IMR-90 (cell line): ENCODE measurements at regions not wholly inside any gene's neighbourhood (a gene's known extent, or its start where the extent isn't known, plus 50 kb on each side); places are given as distances from the start of the nearest gene placed in this dataset.

Experiments
- ATAC-seq: fragments of 200-7000 bp; cut with Tn5 transposase; 2 replicates; pipeline ENCODE4 v1.9.1; 2020; ENCODE audit warnings: low read depth, mild to moderate bottlenecking, moderate library complexity
- BruUV-seq: library from RNA; stranded (reverse); fragments of 400-500 nt; replicated peaks from 2 replicates; lab custom pipeline; 2021; lab: Mats Ljungman, UMichigan
- CTCF ChIA-PET: fragments of 300-600 bp; formaldehyde crosslinking; extraction: SDS; loops from one replicate; lab custom pipeline; 2021; ENCODE audit warnings: antibody characterized with exemption; lab: Yijun Ruan, JAX
- POLR2A ChIA-PET: fragments of 300-600 bp; sonication (Branson Sonifier 250); formaldehyde crosslinking; loops from one replicate; lab custom pipeline; 2022; ENCODE audit warnings: antibody characterized with exemption; ENCODE audit not compliant: unreplicated experiment; lab: Charles Lee
- DNase-seq: peaks from one replicate; pipeline ENCODE4 v3.0.0; 2013
- H2AFZ ChIP-seq: replicated peaks from 2 replicates; pipeline ENCODE3; 2013; ENCODE audit warnings: low read length, mild to moderate bottlenecking; ENCODE audit not compliant: poor library complexity
- H2AK5ac ChIP-seq: 2 replicates; pipeline ENCODE4 v1.6.1; 2013; ENCODE audit warnings: low read depth, low read length, inconsistent platforms
- H2AK9ac ChIP-seq: replicated peaks from 2 replicates; pipeline ENCODE3; 2013; ENCODE audit warnings: mild to moderate bottlenecking, low read depth, low read length, moderate library complexity; ENCODE audit not compliant: poor library complexity
- H2BK120ac ChIP-seq: 2 replicates; pipeline ENCODE4 v1.6.1; 2013; ENCODE audit warnings: low read depth, low read length, inconsistent platforms
- H2BK15ac ChIP-seq: 3 replicates; pipeline ENCODE4 v1.6.1; 2013; ENCODE audit warnings: low read depth, low read length, inconsistent platforms
- H2BK20ac ChIP-seq: 2 replicates; pipeline ENCODE4 v1.6.1; 2013; ENCODE audit warnings: low read depth, mild to moderate bottlenecking, inconsistent platforms, low read length, moderate library complexity
- H2BK5ac ChIP-seq: 2 replicates; pipeline ENCODE4 v1.6.1; 2013; ENCODE audit warnings: mild to moderate bottlenecking, low read depth, low read length, inconsistent platforms; ENCODE audit not compliant: poor library complexity, severe bottlenecking
- H3K14ac ChIP-seq: replicated peaks from 2 replicates; pipeline ENCODE4 v1.6.1; 2013; ENCODE audit warnings: low read depth, low read length, inconsistent platforms
- H3K18ac ChIP-seq: 2 replicates; pipeline ENCODE4 v1.6.1; 2013; ENCODE audit warnings: low read depth, low read length, control low read depth
- H3K23ac ChIP-seq: 2 replicates; pipeline ENCODE4 v1.6.1; 2013; ENCODE audit warnings: low read depth, low read length, inconsistent platforms
- H3K27ac ChIP-seq: 2 replicates; pipeline ENCODE4 v1.5.1; 2013; ENCODE audit warnings: mild to moderate bottlenecking, control low read depth, low read length; ENCODE audit not compliant: insufficient read depth
- H3K27me3 ChIP-seq: 2 replicates; pipeline ENCODE4 v1.6.1; 2013; ENCODE audit warnings: low read length; ENCODE audit not compliant: control insufficient read depth, insufficient read depth
- H3K36me3 ChIP-seq: 2 replicates; pipeline ENCODE4 v1.6.1; 2013; ENCODE audit warnings: low read length, mixed read lengths; ENCODE audit not compliant: control insufficient read depth, insufficient read depth
- H3K4ac ChIP-seq: 2 replicates; pipeline ENCODE4 v1.6.1; 2013; ENCODE audit warnings: low read depth, low read length, inconsistent platforms
- H3K4me1 ChIP-seq: 2 replicates; pipeline ENCODE4 v1.6.1; 2013; ENCODE audit warnings: low read length, mixed read lengths; ENCODE audit not compliant: control insufficient read depth, insufficient read depth
- H3K4me2 ChIP-seq: 2 replicates; pipeline ENCODE4 v1.6.1; 2013; ENCODE audit warnings: low read depth, mild to moderate bottlenecking, control low read depth, low read length, moderate library complexity
- H3K4me3 ChIP-seq: 2 replicates; pipeline ENCODE4 v1.5.1; 2013; ENCODE audit warnings: low read depth, mild to moderate bottlenecking, control low read depth, low read length, moderate library complexity; ENCODE audit not compliant: insufficient read depth
- H3K56ac ChIP-seq: 2 replicates; pipeline ENCODE4 v1.6.1; 2013; ENCODE audit warnings: low read length, inconsistent platforms; ENCODE audit not compliant: insufficient read depth; ENCODE audit errors: extremely low read depth
- H3K79me1 ChIP-seq, 2 experiments: 2 replicates each; pipeline ENCODE4 v1.6.1; 2013; ENCODE audit warnings: low read length in 2 of 2, inconsistent platforms in 1 of 2, low read depth in 1 of 2
- H3K9ac ChIP-seq: 2 replicates; pipeline ENCODE4 v1.6.1; 2013; ENCODE audit warnings: low read depth, low read length, control low read depth
- H3K9me1 ChIP-seq: 2 replicates; pipeline ENCODE4 v1.6.1; 2013; ENCODE audit warnings: low read length, inconsistent platforms; ENCODE audit not compliant: insufficient read depth
- H3K9me3 ChIP-seq: 2 replicates; pipeline ENCODE4 v1.6.1; 2013; ENCODE audit warnings: low read length; ENCODE audit not compliant: control insufficient read depth, insufficient read depth
- H4K20me1 ChIP-seq: 2 replicates; pipeline ENCODE4 v1.6.1; 2013; ENCODE audit warnings: low read length, inconsistent platforms; ENCODE audit not compliant: insufficient read depth
- H4K5ac ChIP-seq: 2 replicates; pipeline ENCODE4 v1.6.1; 2013; ENCODE audit warnings: mild to moderate bottlenecking, low read depth, low read length, control low read depth
- H4K8ac ChIP-seq, 2 experiments: 2 replicates each; pipeline ENCODE4 v1.6.1; 2013; ENCODE audit warnings: low read depth in 2 of 2, low read length in 2 of 2, control low read depth in 1 of 2, inconsistent platforms in 1 of 2
- H4K91ac ChIP-seq: 2 replicates; pipeline ENCODE4 v1.6.1; 2013; ENCODE audit warnings: low read depth, low read length, inconsistent platforms; ENCODE audit not compliant: insufficient read depth
- CHD1 ChIP-seq: IDR thresholded peaks from 2 replicates; pipeline ENCODE4 v1.6.1; 2012; ENCODE audit warnings: low read depth, low read length, improper control_type of control experiment
- MAFK ChIP-seq: IDR thresholded peaks from 2 replicates; pipeline ENCODE4 v1.6.1; 2012; ENCODE audit warnings: low read depth, low read length, improper control_type of control experiment
- MXI1 ChIP-seq: IDR thresholded peaks from 2 replicates; pipeline ENCODE4 v1.6.1; 2012; ENCODE audit warnings: low read depth, mild to moderate bottlenecking, low read length, moderate library complexity, borderline replicate concordance
- POLR2A ChIP-seq: IDR thresholded peaks from 2 replicates; pipeline ENCODE4 v1.6.1; 2012; ENCODE audit warnings: mild to moderate bottlenecking, low read depth, low read length
- RAD21 ChIP-seq: IDR thresholded peaks from 2 replicates; pipeline ENCODE4 v1.6.1; 2012; ENCODE audit warnings: low read length, improper control_type of control experiment
- RCOR1 ChIP-seq: IDR thresholded peaks from 2 replicates; pipeline ENCODE4 v1.6.1; 2012; ENCODE audit warnings: mild to moderate bottlenecking, low read length, improper control_type of control experiment; ENCODE audit not compliant: insufficient replicate concordance
- USF2 ChIP-seq: fragments of 150-350 bp; IDR thresholded peaks from 2 replicates; pipeline ENCODE4 v1.6.1; 2017; ENCODE audit warnings: mild to moderate bottlenecking, antibody characterized with exemption, low read length, low read depth
- WGBS, 2 experiments: methylation state at CpG; one replicate each; pipeline versions ENCODE4 v1.1.5 to v1.1.7; 2013; ENCODE audit warnings: missing lambda C conversion rate in 2 of 2; ENCODE audit not compliant: insufficient read length in 1 of 2; ENCODE audit errors: extremely low coverage in 2 of 2; 5-methylcytosine and 5-hydroxymethylcytosine counted together
- dilution Hi-C: fragments of 300-500 bp; cut with HindIII; formaldehyde crosslinking; loops from one replicate; pipeline ENCODE4 v1.14.3; 2018; ENCODE audit warnings: low sequenced_read_pairs; ENCODE audit not compliant: unreplicated experiment
- in situ Hi-C: fragments of 300-500 bp; cut with MboI; formaldehyde crosslinking; loops from 3 replicates; pipeline ENCODE4 v1.14.3; 2019; ENCODE audit warnings: low sequenced_read_pairs, inconsistent platforms, mixed read lengths
- intact Hi-C: fragments of 100-400 bp; cut with micrococcal nuclease; formaldehyde crosslinking; loops from 2 replicates; pipeline ENCODE4 v1.10.0; 2022

- in situ Hi-C loops (no loop called here), intact Hi-C loops (no loop called here), dilution Hi-C loops (no loop called here)
- ChIA-PET POLR2A (no interaction called here), CTCF (no interaction called here)
- H2BK5ac ChIP-seq: no peak overlapping the region
- H4K5ac ChIP-seq: no peak overlapping the region
- 74% methylated on average over 15 of the region's 32 CpGs; no CpG with 5 or more reads in 1 of the 2 experiments for WGBS, 2 experiments
- BruUV-seq: no TSS peak
- no peak overlapping the region for H2AK9ac ChIP-seq
- no peak overlapping the region for H2BK120ac ChIP-seq
- no peak for DNase-seq
- no peaks in the 10 kb centered on the region for H3K4me1 ChIP-seq
- H3K27ac ChIP-seq: no peak overlapping the region
- no peak overlapping the region for H4K8ac ChIP-seq
- H3K27me3 ChIP-seq: no peaks in the 10 kb centered on the region
- H3K79me1 ChIP-seq: no peaks in the 10 kb centered on the region
- no peak overlapping the region for H3K4me3 ChIP-seq
- H3K14ac ChIP-seq: no peak overlapping the region
- H3K9me1 ChIP-seq: no peaks in the 10 kb centered on the region
- no peak overlapping the region for H3K18ac ChIP-seq
- no peak overlapping the region for H2BK20ac ChIP-seq
- H3K23ac ChIP-seq: no peak overlapping the region
- H2BK15ac ChIP-seq: no peak overlapping the region
- peaks cover 71% of the 10 kb centered on the region for H3K9me3 ChIP-seq
- no peak overlapping the region for H4K91ac ChIP-seq
- ATAC-seq: no peak
- H3K4ac ChIP-seq: no peak overlapping the region
- H3K9ac ChIP-seq: no peak overlapping the region
- H3K4me2 ChIP-seq: no peak overlapping the region
- H2AFZ ChIP-seq: no peak overlapping the region
- TF ChIP-seq USF2 (no peak), MAFK (no peak), RCOR1 (no peak), RAD21 (no peak), POLR2A (no peak), MXI1 (no peak), CHD1 (no peak)
- H3K56ac ChIP-seq: no peak overlapping the region
- no peaks in the 10 kb centered on the region for H4K20me1 ChIP-seq
- H2AK5ac ChIP-seq: no peak overlapping the region
- H3K36me3 ChIP-seq: no peaks in the 10 kb centered on the region
These were observed 141.9 kb downstream of the KIF26A start for GRCh38 chr14:104280085-104280901.
